Fibroblast of pulmonary artery (primary cell): ENCODE measurements at regions not wholly inside any gene's neighbourhood (a gene's known extent, or its start where the extent isn't known, plus 50 kb on each side); places are given as distances from the start of the nearest gene placed in this dataset.

Experiments used
- DNase-seq: peaks from one replicate; pipeline ENCODE4 v3.0.0-alpha.2; 2010; ENCODE audit warnings: low read depth
- H3K4me3 ChIP-seq: replicated peaks from 2 replicates; pipeline ENCODE4 v1.5.1; 2011; ENCODE audit warnings: low read depth, mild to moderate bottlenecking, control low read depth, low read length, moderate library complexity
- TF ChIP-seq, protein P1 (sequence below): IDR thresholded peaks from 2 replicates; pipeline ENCODE4 v1.5.1; 2011; ENCODE audit warnings: mild to moderate bottlenecking, control low read depth, low read length, inconsistent platforms; ENCODE audit errors: missing control alignments

DNA sequence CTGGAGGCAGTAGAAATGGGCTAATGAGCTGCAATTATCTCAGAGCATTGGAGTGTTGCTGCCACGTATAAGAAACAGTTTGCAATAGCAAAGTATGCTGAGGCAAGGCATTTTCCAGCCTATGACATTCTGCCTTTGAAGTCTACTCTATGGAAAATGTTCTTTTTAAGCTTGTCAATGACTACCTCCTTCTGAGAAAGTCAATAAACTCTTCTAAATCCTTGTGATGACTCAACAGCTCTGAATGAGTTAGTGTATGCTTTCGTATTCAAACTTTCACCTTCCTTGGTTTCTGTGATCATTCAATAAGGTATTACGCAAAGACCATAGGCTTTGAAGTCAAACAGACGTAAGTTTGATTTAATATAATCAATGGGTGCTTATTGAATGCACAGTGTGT, 111.2 kb downstream of the CAPZA3 start:
- TF ChIP-seq, protein P1, sequence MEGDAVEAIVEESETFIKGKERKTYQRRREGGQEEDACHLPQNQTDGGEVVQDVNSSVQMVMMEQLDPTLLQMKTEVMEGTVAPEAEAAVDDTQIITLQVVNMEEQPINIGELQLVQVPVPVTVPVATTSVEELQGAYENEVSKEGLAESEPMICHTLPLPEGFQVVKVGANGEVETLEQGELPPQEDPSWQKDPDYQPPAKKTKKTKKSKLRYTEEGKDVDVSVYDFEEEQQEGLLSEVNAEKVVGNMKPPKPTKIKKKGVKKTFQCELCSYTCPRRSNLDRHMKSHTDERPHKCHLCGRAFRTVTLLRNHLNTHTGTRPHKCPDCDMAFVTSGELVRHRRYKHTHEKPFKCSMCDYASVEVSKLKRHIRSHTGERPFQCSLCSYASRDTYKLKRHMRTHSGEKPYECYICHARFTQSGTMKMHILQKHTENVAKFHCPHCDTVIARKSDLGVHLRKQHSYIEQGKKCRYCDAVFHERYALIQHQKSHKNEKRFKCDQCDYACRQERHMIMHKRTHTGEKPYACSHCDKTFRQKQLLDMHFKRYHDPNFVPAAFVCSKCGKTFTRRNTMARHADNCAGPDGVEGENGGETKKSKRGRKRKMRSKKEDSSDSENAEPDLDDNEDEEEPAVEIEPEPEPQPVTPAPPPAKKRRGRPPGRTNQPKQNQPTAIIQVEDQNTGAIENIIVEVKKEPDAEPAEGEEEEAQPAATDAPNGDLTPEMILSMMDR: no peak
- H3K4me3 ChIP-seq: no peak overlapping the region
- DNase-seq: no peak

DNA sequence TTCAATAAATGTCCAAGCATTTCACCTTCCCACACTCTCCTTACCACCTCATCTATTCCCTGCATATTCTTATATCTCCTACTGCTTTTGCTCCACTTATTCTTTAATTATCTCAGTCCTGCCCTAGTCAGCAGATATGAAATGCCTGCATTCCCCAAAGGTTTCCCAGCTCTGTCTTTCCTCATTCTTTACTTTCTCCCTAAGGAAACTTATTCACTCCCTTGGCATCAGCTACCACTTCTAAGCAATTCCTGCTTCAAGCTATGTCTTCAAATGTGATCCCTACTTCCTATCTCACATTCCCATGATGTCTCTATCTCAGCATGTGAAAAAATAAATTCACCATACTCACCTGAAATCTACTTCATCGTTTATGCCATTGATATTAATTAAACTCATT, 111.8 kb downstream of the CAPZA3 start:
- no peak overlapping the region for H3K4me3 ChIP-seq
- DNase-seq: no peak
- TF ChIP-seq, protein P1: no peak

DNA sequence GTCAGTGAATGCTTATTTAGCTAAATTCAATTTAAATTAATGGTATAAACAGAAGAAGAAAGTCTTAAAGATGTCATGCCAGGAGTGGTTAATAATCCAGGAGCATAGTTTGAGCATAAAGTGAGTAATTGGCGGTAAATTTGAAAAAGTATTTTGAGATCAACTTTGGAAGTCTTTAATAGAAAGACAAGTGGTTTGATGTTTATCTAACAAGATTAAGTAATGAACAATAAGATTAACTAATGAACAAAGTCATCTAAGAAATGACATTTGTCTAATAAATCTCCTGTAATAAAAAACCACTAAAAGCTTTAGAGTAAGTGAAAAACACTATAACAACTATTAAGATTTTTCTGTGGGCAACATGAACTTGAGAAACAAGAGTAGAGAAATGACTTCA, 112.8 kb downstream of the CAPZA3 start:
- no peak overlapping the region for H3K4me3 ChIP-seq
- TF ChIP-seq, protein P1: no peak
- DNase-seq: no peak

DNA sequence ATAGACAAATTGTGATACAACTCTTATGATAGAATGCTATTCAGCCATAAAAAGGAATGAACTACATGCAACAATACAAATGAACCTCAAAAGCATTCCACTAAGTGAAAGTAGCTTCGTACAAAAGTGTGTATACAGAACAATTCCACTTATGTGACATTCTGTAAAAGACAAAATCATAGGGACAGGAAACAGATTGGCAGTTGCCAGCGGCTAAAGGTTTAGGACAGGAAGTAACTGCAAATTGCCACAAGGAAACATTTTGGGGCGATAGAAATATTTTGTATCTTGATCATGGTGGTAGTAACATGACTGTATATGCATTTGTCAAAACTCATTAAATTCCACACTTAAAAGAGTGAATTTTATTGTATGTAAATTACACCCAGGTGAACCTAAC, 113.4 kb downstream of the CAPZA3 start:
- TF ChIP-seq, protein P1: no peak
- DNase-seq: no peak
- no peak overlapping the region for H3K4me3 ChIP-seq

DNA sequence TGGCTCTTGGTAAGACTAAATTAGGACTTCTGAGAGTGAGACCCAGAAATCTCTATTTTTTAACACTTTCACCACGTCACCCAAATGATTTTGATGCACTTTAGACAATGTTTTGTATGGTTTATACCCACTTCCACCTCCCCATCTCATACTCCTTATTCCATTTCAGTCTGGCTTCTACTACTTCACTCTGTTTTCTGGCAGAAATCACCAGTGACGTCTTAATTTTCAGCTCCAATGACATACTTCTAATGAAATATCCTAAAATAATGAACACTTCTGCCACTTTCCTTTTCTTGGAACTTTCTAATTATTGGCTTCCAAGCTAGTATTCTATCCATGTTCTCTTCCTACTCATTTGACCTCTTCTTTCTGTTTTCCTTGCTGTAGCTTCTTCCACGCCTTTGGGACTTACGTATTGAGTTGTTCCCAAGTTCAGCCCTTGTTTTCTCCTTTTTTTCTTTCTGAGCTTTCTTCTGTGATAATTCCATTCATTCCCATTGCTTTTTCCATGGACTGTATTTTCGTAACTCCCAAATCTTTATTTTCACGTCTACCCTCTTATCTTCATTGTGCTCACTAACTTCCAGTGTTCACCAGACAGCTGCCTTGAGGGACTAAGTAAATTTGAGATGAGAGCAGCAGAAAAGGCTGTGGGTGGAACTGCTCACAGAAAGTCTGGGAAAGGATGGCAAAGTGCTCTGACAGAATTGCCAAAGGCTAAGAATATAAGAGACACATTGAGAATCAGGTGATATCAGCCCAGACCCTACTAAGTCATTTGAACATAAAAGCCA, 115.8 kb downstream of the CAPZA3 start:
- no peak for DNase-seq
- no peak overlapping the region for H3K4me3 ChIP-seq
- TF ChIP-seq, protein P1: no peak

DNA sequence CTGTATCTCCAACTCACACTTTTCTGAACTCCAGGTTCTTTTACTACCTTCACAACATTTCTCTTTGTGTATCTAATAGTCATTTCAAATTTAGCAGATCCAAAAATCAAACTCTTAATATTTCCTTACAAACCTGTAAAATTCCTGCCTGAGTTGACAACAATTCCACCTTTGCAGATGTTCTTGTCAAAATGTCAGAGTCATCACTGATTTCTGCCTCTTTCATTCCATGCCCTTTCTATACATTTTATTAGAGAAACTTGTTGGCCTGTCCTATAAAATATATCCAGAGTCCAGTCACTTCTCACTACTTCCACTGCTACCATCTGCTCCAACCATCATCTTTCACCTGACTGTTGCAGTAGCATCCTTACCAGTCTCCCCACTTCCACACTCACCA, 119.7 kb downstream of the CAPZA3 start:
- no peak for DNase-seq
- TF ChIP-seq, protein P1: no peak
- H3K4me3 ChIP-seq: no peak overlapping the region

DNA sequence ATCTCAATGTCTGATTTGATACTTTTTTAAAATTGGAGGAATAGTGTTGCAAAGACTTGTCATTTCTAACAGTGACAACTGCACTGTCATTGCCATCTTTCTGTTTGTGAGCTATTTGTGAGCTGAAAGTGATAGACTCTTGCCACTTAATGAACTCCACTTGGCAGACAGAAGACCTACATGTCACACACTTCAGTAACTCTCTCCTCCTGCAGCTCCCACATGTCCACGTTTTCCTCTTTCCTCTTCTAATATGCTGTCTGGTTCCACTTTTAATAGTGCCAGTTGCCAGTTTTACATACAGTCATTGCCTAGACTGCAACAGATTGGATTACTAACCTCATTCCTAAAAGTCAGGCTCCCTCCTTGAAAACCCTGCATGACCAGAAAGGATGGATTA, 121.5 kb downstream of the CAPZA3 start:
- H3K4me3 ChIP-seq: no peak overlapping the region
- TF ChIP-seq, protein P1: no peak
- DNase-seq: no peak
